Gastroesophageal sphincter (tissue), 3 donors: ENCODE measurements at regions not wholly inside any gene's neighbourhood (a gene's known extent, or its start where the extent isn't known, plus 50 kb on each side); places are given as distances from the start of the nearest gene placed in this dataset.

Experiments used
- CTCF ChIP-seq, 4 experiments: fragments of 200-600 bp in 2 of 4; fragments of 450-650 bp in 2 of 4; sonication (generic) in 1 of 4; IDR thresholded peaks; one replicate each; pipeline ENCODE4 v1.5.1; 2017 to 2019; ENCODE audit warnings: antibody characterized with exemption in 4 of 4, mild to moderate bottlenecking in 2 of 4, moderate library complexity in 2 of 4
- EP300 ChIP-seq: sonication (generic); formaldehyde crosslinking; IDR thresholded peaks from one replicate; pipeline ENCODE4 v1.6.1; 2017; ENCODE audit warnings: antibody characterized with exemption, mild to moderate bottlenecking
- POLR2A ChIP-seq, 2 donors: fragments of 450-650 bp; IDR thresholded peaks; one replicate each; pipeline ENCODE4 v1.6.1; 2017; ENCODE audit warnings: antibody characterized with exemption in 2 of 2, mild to moderate bottlenecking in 2 of 2, moderate library complexity in 1 of 2
- POLR2AphosphoS5 ChIP-seq: sonication (generic); formaldehyde crosslinking; IDR thresholded peaks from one replicate; pipeline ENCODE4 v1.6.1; 2017; ENCODE audit warnings: antibody characterized with exemption

GRCh38 chr10:120646738-120647456 is 189.9 kb downstream of the PLPP4 start:
- no peak for TF ChIP-seq CTCF (IDR thresholded peaks at IDR 0.05)
- TF ChIP-seq POLR2AphosphoS5, result no peak
- TF ChIP-seq POLR2A (IDR thresholded peaks at IDR 0.05), result no peak
- no peak for TF ChIP-seq EP300
